CD4-positive, alpha-beta T cell treated with Interleukin-21 for 1 hour (primary cell): ENCODE measurements at regions not wholly inside any gene's neighbourhood (a gene's known extent, or its start where the extent isn't known, plus 50 kb on each side); places are given as distances from the start of the nearest gene placed in this dataset.

Source experiments
- DNase-seq: peaks from one replicate; pipeline ENCODE4 v3.0.0-alpha.2; 2020

- no peak for DNase-seq
These were observed 575.8 kb upstream of the CLINT1 start for GRCh38 chr5:158434749-158435148.

DNA sequence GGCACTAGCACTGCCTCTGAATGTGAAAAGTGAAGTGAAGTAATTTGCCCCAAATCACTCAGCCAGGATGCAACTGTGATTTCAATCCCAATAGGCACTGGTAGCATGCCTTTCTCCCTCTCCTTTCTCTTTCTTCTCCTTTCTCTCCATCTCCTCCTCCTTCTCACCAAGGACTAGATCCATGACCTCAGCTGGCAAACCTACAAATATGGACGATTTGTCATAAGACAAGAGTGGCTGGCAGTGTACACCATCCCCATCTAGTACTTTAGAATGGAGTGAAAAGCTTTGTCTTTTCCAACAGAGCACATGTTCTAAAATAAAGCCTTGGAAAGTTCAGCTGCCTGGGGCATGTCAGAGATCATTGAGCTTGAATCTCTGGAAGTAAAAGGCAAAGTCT lies 574.7 kb upstream of the CLINT1 start:
- no peak for DNase-seq

- no peak for DNase-seq
These were observed 572.6 kb upstream of the CLINT1 start for GRCh38 chr5:158431369-158432029.

DNA sequence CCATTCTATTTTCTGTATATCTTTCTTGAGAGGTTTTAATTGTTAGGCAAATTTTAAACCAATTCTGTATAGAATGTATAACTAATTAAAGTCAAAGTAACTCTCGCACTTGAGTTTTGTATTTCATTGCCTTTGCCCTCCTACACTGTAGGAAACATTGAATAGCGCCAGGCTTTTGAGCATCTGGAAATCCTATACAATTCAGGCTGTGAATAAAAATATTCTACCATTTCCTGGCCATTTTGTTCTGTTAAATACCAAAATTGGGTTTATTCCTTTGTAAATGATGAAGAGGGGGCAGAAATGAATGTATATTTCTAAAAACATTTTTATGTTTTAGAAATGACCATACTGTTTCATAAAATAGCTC lies 571.8 kb upstream of the CLINT1 start:
- no peak for DNase-seq

DNA sequence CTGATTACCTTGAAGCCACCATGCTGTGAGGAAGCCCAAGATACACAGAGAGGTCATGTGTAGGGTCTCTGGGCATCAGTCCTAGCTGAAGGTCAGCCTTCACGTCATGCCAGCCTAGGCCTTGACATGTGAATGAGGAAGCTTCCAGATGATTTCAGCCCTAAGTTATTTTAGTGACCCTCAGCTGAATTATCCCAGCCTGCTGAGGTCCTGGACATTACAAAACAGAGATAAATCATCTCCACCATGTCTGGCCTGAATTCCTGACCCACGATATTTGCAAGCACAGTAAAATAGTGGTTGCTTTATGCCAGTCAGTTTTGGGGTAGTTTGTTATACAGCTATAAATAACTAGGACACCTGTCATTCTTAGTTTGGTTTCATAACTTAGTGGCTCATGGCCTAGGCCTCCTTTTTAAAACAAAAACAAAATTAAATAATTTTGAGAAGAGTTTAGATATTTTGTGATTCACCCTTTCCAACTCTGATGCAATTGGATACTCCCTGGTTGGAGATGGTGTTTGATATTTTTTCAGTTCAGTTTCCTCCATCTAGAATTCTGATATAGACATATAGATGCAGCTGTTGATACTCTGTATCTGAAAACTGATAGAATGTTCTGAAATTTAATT lies 571.3 kb upstream of the CLINT1 start:
- no peak for DNase-seq

- no peak for DNase-seq
These were observed 570.6 kb upstream of the CLINT1 start for GRCh38 chr5:158429564-158429963.

- DNase-seq: no peak
These were observed 564.8 kb upstream of the CLINT1 start for GRCh38 chr5:158423623-158424200.

DNA sequence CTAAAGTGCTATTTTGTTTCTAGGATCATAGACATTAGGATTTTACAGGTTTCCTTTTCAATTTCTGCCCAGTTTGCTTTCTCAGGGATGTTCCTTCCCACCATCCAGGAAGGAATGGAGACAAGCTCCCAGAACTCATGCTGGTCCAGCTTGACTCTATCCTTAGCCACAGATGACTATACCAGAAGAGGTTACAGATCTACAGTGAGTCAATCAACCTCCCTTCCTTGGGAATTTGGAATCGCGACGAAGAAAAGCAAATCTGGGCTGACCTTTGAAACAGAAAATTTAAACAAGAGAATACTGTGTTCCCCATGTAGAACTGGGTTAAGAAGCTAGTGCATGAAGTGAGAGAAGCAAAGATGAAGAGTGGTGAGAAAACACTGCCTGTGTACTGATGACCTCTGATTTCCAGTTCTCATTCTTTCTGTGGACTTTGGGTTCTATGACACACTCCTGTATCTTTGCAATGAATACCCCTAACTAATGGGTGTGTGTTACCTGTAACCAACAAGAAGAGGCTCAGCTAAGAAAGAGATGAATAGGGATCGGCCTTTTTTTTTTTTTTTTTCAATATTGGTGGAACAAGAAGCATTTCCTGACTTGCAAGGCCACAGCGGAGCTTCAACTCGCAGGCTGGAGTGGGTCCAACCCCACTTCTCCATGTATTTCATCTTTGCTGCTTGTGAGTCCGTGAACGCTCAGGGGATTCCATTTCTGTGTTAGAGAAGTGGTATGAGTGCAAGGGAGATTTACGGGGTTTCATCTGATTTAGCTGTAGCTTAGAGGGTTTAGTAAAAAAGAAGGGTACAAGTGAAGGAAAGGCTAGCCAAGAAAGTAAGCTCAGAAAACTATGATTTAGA lies 563.9 kb upstream of the CLINT1 start:
- no peak for DNase-seq

DNA sequence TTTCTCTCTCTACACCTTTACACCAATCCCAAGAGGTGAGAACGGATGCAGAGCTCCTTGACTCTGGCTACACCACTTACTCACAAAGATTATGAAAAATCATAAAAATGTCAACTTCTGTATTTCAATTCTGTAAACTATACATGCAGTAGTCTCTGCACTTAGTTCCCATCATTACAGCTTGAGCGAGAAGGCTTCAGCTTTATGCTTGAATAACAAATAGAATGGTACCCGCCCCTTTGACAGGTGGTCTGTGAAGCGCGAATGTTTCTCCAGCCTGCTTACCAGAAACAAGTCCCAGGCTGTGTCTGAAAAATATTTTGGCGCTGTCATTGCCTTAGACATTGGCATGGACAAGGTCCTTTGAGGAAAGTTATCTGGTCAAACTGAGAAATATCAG lies 562.4 kb upstream of the CLINT1 start:
- DNase-seq: no peak

- DNase-seq: no peak
These were observed 560.2 kb upstream of the CLINT1 start for GRCh38 chr5:158419186-158419585.

GRCh38 chr5:158414780-158415179 lies 555.8 kb upstream of the CLINT1 start:
- DNase-seq: no peak

GRCh38 chr5:158414333-158414762 lies 555.4 kb upstream of the CLINT1 start:
- no peak for DNase-seq

DNA sequence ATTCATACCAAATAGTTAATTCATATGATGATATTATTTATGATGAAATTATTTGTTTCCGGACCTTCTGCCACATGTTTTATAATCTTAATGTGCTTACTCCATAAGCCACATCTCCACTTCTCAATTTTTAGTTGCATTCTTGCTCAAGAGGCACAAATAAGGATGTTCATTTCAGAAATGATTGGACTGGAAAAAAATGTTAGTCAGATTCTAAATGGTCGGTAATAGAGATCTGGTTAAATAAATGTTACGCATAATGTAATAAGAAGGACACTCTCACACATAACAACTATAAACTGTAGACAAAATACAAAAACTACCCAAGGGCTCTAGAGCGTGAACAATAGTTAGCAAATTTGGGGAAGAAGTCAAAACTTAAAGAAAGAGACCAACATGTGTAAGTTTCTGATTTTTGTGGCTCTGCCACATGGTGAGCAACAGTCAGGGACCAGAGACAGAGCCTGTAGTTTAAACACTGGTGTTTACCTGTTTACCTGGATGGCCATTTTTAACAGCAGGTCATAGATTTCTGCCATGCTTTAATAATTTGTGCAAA lies 554.3 kb upstream of the CLINT1 start:
- DNase-seq: peak; percentile 6

DNA sequence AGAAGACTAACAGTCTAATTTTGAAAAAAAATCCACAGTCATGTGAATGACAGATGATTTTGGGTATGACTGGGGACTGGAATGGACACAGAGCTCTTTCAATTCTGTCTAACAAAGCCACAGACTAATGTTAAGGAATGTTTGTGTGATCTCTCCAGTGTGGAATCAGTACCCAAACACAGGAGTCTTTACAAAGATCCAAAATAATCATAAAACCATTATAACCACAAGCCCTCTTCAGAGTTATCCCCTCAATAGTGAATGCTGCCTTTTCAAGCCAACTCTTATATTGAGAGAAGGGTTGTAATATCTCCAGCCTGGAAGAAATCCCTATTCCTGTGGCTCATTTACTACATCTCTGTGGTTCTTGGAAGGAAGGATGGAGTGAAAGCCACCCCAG lies 552.0 kb upstream of the CLINT1 start:
- no peak for DNase-seq

GRCh38 chr5:158409507-158409906 lies 550.6 kb upstream of the CLINT1 start:
- no peak for DNase-seq

- no peak for DNase-seq
These were observed 548.9 kb upstream of the CLINT1 start for GRCh38 chr5:158407824-158408195.

- no peak for DNase-seq
These were observed 548.2 kb upstream of the CLINT1 start for GRCh38 chr5:158406884-158407823.

DNA sequence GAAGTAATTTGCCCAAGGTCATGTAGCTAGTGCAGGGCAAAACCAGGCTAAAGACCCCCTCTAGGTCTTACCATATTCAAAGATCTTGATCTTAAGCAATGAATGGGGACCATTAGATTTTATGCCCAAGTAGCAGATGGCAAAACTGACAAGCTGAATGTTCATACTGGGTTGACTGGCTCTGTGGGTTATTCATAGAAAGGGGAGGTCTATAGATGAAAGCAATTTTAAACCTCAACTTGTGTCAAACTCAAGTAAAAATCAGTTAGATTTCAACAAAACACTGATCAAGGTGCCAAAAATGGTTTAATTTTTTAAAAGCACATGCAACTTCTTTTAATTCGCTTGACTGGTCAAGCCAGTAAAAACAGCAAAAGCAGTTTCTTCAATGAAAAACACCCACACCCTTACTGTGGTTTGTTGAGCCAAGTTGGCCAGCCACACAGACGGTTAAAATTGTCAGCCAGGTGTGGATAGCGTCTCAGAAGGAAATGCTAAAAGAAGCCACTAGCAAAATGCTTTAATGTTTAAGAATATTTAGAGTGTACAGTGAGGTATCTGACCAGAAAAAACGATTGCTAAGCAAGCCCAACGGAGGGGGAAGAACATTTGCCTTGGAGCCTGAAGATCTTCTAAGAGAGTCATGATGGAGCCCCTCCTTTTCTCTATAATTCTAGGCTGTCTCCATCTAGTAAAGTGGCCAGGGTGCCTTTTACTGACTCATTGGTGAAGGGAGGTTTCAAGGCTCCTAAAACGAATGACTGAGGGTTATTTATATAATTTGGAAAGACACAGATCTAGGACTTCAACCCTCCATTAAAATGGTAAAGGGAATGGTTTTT lies 539.6 kb upstream of the CLINT1 start:
- DNase-seq: no peak

GRCh38 chr5:158397278-158397677 lies 538.3 kb upstream of the CLINT1 start:
- DNase-seq: no peak

- DNase-seq: no peak
These were observed 535.2 kb upstream of the CLINT1 start for GRCh38 chr5:158394102-158394501.

- DNase-seq: no peak
These were observed 534.5 kb upstream of the CLINT1 start for GRCh38 chr5:158393457-158393856.
